T-helper 2 cell treated with Interferon-gamma antibody and Interleukin-4, amounts not matched to agents 100 ng/mL and 5 ng/mL, for 36 hours (primary cell): ENCODE measurements at regions not wholly inside any gene's neighbourhood (a gene's known extent, or its start where the extent isn't known, plus 50 kb on each side); places are given as distances from the start of the nearest gene placed in this dataset.

Experiments used
- intact Hi-C: fragments of 100-400 bp; cut with micrococcal nuclease; formaldehyde crosslinking; loops from one replicate; pipeline ENCODE4 v1.15.1; 2023

GRCh38 chr10:9762966-9763656, 1254.6 kb upstream of the CELF2 start:
- intact Hi-C loops: no loop called here

DNA sequence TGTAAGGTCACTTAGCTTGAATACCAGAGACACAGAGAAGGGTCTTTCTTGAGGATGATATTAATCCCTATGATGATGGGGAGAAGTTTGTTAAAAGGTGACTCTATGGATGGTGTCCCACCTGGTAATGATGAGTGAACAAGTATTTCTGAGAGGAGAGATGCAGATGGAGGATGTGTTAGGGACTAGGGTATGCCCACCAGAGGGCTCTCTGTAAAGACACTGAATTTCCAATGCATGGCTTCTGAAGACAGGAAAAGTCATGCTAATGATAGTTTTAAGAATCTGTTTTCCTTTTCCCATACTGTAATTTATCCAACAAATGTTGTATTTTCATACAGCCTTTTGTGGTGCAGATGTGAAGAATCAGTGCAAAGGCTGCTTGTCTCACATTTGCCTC, 1250.9 kb upstream of the CELF2 start:
- intact Hi-C loops: no loop called here

GRCh38 chr10:9781666-9782065, 1236.0 kb upstream of the CELF2 start:
- intact Hi-C loops: no loop called here

DNA sequence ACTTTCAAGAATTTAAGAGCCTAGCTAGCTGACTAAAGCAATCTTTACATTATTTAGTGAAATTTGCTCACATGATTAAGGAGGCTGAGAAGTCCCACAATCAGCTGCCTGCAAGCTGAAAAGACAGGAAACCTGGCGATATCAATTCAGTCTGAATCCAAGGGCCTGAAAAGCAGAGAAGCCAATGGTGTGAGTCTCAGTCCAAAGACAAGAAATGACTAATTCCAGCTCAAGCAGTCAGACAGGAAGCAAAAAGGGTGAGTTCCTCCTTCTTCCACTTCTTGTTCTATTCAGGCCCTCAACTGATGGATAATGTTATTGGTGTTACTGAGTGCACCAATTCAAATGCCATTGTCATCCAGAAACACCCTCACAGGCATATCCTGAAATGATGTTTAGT, 1231.6 kb upstream of the CELF2 start:
- intact Hi-C loops: no loop called here

GRCh38 chr10:9786576-9786975, 1231.1 kb upstream of the CELF2 start:
- intact Hi-C loops: no loop called here

GRCh38 chr10:9789996-9790395, 1227.7 kb upstream of the CELF2 start:
- intact Hi-C loops: no loop called here

- intact Hi-C loops: no loop called here
Measured at GRCh38 chr10:9792181-9792580, 1225.5 kb upstream of the CELF2 start.

GRCh38 chr10:9796564-9796963, 1221.1 kb upstream of the CELF2 start:
- intact Hi-C loops: no loop called here

- intact Hi-C loops: no loop called here
Measured at GRCh38 chr10:9800011-9800410, 1217.7 kb upstream of the CELF2 start.

DNA sequence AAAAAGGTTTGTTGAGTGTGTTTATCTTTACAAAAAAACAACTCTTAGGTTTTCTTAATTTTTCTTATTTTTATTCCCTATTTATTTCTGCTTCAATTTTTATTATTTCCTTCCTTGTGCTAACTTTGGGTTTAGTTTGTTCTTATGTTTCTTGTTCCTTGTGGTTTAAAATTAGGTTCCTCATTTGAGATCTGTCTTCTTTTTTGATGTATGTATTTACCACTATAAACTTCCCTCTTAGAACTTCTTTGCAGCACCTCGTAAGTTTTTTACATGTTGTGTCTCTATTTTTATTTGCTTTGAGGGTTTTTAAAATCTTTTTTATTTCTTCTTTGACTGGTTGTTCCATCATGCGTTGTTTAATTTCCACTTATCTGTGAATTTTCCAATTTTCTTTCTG, 1217.1 kb upstream of the CELF2 start:
- intact Hi-C loops: no loop called here

GRCh38 chr10:9807846-9808245, 1209.8 kb upstream of the CELF2 start:
- intact Hi-C loops: no loop called here

DNA sequence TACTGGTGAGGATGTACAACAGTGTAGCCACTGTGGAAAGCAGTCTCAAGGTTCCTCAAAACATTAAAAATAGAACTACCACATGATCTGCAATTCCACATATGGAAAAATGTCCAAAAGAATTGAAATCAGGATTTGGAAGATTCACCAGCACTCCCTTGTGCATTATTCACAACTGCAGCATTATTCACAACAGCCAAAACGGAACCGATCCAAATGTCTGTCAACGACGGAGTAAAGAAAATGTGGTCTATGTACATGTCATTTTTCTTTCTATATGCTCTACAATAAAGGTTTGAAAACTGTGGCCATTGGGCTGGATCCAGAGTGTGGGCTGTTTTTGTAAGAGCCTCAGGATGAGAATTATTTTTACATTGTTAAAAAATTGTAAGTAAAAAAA, 1206.1 kb upstream of the CELF2 start:
- intact Hi-C loops: no loop called here

DNA sequence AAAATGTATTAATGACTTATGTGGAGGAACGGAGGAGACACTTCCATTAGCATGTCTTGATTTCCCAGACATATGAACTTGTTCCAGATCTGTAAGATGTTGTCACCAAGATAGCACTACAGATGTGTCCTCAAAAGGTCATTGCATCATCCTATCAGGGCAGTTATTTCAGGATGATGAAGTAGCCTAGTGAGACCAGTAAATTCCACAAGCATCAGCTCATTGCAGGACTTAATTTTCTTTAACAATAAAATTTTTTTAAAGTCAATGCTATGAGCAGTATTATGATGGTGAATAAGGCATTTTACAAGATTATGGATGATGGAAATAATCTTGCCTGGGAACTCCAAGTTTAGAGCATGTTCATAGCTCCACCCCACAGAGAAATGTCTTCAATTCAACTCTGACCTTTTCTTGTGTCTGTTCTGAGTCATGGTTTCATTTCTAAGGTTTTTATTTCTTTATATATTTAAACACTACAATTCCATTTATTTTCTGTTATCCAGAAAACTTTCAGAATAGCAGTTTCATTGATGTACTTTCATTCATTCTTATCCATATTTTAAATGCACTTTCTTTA, 1203.3 kb upstream of the CELF2 start:
- intact Hi-C loops: no loop called here

DNA sequence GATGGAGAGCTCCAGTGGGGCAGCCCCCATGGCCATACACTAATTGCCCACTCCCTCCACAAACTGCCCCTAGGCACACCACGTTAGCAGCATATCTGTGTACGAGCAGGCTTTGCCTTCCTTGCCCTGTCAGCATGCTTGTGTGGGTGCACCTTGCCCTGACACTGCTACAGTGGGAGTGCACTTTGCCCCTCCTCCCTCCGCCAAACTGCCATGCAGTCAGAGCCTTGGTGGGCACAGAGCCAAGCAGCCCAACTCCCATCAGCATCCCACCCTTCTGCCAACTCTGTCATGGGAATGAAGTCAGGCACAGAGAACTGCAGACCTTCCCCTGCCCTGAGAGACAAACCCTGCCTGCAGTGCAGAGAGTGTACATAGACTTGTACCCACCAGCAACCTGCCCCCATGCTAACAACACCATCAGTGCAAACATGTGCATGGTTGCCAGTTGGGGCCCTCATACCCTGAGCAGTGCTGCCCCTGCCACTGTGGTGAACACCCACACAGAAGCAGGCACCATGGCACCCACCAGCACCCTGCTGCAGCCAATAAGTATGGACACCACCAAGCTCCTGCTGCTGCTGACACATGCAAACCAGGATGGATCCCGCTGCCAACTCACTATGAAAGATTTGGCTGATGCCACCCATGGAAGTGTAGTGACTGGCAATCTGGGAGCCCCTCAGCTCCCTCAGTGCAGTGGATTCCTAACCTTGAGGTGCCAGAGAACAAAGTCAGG, 1197.7 kb upstream of the CELF2 start:
- intact Hi-C loops: no loop called here

- intact Hi-C loops: no loop called here
Measured at GRCh38 chr10:9823268-9823930, 1194.3 kb upstream of the CELF2 start.

GRCh38 chr10:9824631-9825071, 1193.0 kb upstream of the CELF2 start:
- intact Hi-C loops: no loop called here

GRCh38 chr10:9825491-9826018, 1192.1 kb upstream of the CELF2 start:
- intact Hi-C loops: no loop called here

GRCh38 chr10:9828110-9828509, 1189.6 kb upstream of the CELF2 start:
- intact Hi-C loops: no loop called here

DNA sequence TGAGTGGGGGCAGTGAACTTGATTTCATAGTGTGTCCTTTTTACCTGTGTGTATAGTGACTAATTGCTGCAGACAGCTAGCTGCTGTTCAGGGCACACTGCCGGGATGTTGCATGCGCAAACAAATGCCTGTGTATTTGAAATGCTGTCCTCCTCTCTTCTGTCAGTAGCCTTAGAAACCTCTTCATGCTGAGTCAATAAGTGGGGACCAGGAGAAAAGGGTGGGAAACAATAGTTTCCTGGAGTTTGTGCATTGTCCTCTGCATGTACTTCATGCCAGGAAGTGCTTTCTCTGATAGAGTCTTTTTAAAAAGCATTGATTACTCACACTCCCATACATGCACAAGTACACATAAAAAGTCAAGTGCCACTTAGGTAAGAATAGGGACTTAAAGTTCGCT, 1183.7 kb upstream of the CELF2 start:
- intact Hi-C loops: no loop called here

GRCh38 chr10:9834434-9834833, 1183.2 kb upstream of the CELF2 start:
- intact Hi-C loops: no loop called here

DNA sequence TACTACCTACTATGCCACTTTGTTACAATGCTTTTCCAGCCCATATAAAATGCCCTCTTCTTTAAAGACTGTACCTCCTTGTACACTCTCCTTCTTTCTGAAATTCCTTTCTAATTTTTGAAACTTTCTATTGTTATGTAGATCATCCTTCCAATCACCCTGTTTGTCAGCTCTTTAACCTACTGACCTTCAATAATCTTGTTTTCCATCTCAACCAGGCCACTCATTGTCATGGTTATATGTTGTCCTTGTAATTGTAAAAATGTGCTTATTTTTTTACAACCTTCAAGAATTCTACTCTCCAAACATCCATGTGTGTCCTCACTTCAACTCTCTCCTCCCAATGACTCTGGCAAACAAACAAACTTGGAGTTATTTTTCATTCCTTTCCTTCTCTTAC, 1172.6 kb upstream of the CELF2 start:
- intact Hi-C loops: no loop called here

- intact Hi-C loops: no loop called here
Measured at GRCh38 chr10:9848278-9848677, 1169.4 kb upstream of the CELF2 start.
